H1 (cell line): ENCODE measurements at regions not wholly inside any gene's neighbourhood (a gene's known extent, or its start where the extent isn't known, plus 50 kb on each side); places are given as distances from the start of the nearest gene placed in this dataset.

Source experiments
- CTCF ChIP-seq, 3 experiments: IDR thresholded peaks; 1 replicate in 2 of 3; 2 replicates in 1 of 3; pipeline versions ENCODE4 v1.5.1 to v1.6.1; 2011; ENCODE audit warnings: low read length in 3 of 3, mild to moderate bottlenecking in 3 of 3, inconsistent platforms in 2 of 3, low read depth in 1 of 3, moderate library complexity in 1 of 3; ENCODE audit not compliant: insufficient read depth in 1 of 3; ENCODE audit errors: control extremely low read depth in 1 of 3
- EGR1 ChIP-seq: IDR thresholded peaks from 2 replicates; pipeline ENCODE4 v1.6.1; 2011; ENCODE audit warnings: low read depth, low read length, borderline replicate concordance

GRCh38 chr2:160889439-160890170, 270.6 kb upstream of the TANK start:
- no peak for TF ChIP-seq EGR1
- TF ChIP-seq CTCF (IDR thresholded peaks at IDR 0.05; ENCODE audit: control extremely low read depth in 1 of 3, insufficient read depth in 1 of 3, low read depth in 1 of 3, low read length in 3 of 3), result no peak
